RWPE2 (cell line): ENCODE measurements at regions not wholly inside any gene's neighbourhood (a gene's known extent, or its start where the extent isn't known, plus 50 kb on each side); places are given as distances from the start of the nearest gene placed in this dataset.

ENCODE experiments used
- ATAC-seq: fragments of 200-7000 bp; cut with Tn5 transposase; 3 replicates; pipeline ENCODE4 v1.9.1; 2021; ENCODE audit warnings: low read depth
- DNase-seq: peaks from one replicate; pipeline ENCODE4 v3.0.0-alpha.2; 2020; ENCODE audit warnings: low spot score
- H3K27ac ChIP-seq: fragments of 450-650 bp; 2 replicates; pipeline ENCODE4 v1.5.1; 2017; ENCODE audit warnings: mild to moderate bottlenecking; ENCODE audit not compliant: poor library complexity, severe bottlenecking
- H3K27me3 ChIP-seq: fragments of 250-450 bp; sonication (Bioruptor Pico); 2 replicates; pipeline ENCODE4 v1.5.1; 2021; ENCODE audit warnings: mild to moderate bottlenecking, moderate library complexity; ENCODE audit not compliant: insufficient read depth, poor library complexity, severe bottlenecking
- H3K36me3 ChIP-seq: fragments of 250-450 bp; sonication (Bioruptor Pico); 2 replicates; pipeline ENCODE4 v1.5.1; 2020; ENCODE audit warnings: low read depth, mild to moderate bottlenecking, moderate library complexity
- H3K4me1 ChIP-seq: fragments of 250-450 bp; sonication (Bioruptor Pico); 2 replicates; pipeline ENCODE4 v1.5.1; 2021; ENCODE audit warnings: mild to moderate bottlenecking, moderate library complexity; ENCODE audit not compliant: insufficient read depth, poor library complexity, severe bottlenecking
- H3K4me3 ChIP-seq: fragments of 250-450 bp; sonication (Bioruptor Pico); 2 replicates; pipeline ENCODE4 v1.5.1; 2021; ENCODE audit warnings: mild to moderate bottlenecking, moderate library complexity; ENCODE audit not compliant: severe bottlenecking
- H3K9me3 ChIP-seq: fragments of 250-450 bp; sonication (Bioruptor Pico); 2 replicates; pipeline ENCODE4 v1.5.1; 2021; ENCODE audit warnings: mild to moderate bottlenecking, moderate library complexity; ENCODE audit not compliant: severe bottlenecking
- CTCF ChIP-seq: fragments of 450-650 bp; IDR thresholded peaks from one replicate; pipeline ENCODE4 v1.5.1; 2017; ENCODE audit warnings: mild to moderate bottlenecking, moderate library complexity; ENCODE audit not compliant: poor library complexity, severe bottlenecking

- Histone ChIP-seq H3K27me3 (no peaks in the 10 kb centered on the region), H3K4me1 (no peaks in the 10 kb centered on the region), H3K36me3 (no peaks in the 10 kb centered on the region), H3K4me3 (no peak overlapping the region), H3K27ac (no peak overlapping the region), H3K9me3 (no peaks in the 10 kb centered on the region)
- no peak for DNase-seq
- ATAC-seq: no peak
- TF ChIP-seq CTCF: no peak
Observed at GRCh38 chr1:22287946-22288520, 145.1 kb upstream of the WNT4 start.

- no peak for ATAC-seq
Observed at GRCh38 chr1:22288593-22289241, 145.8 kb upstream of the WNT4 start.

GRCh38 chr1:22289307-22289995 lies 146.6 kb upstream of the WNT4 start:
- no peaks in the 10 kb centered on the region for H3K36me3 ChIP-seq
- H3K9me3 ChIP-seq: no peaks in the 10 kb centered on the region
- TF ChIP-seq CTCF: no peak
- no peak for ATAC-seq
- no peak for DNase-seq
- H3K4me3 ChIP-seq: no peak overlapping the region
- no peaks in the 10 kb centered on the region for H3K4me1 ChIP-seq
- H3K27me3 ChIP-seq: no peaks in the 10 kb centered on the region
- H3K27ac ChIP-seq: no peak overlapping the region

More at GRCh38 chr1:22288593-22289241, 145.8 kb upstream of the WNT4 start:
- Histone ChIP-seq H3K4me3 (no peak overlapping the region), H3K36me3 (no peaks in the 10 kb centered on the region), H3K4me1 (no peaks in the 10 kb centered on the region), H3K9me3 (no peaks in the 10 kb centered on the region), H3K27ac (no peak overlapping the region), H3K27me3 (no peaks in the 10 kb centered on the region)
- TF ChIP-seq CTCF: no peak
- no peak for DNase-seq

- DNase-seq (no peak), ATAC-seq (no peak)
- Histone ChIP-seq H3K4me3 (no peak overlapping the region), H3K36me3 (no peaks in the 10 kb centered on the region), H3K27me3 (no peaks in the 10 kb centered on the region), H3K27ac (no peak overlapping the region), H3K9me3 (no peaks in the 10 kb centered on the region), H3K4me1 (no peaks in the 10 kb centered on the region)
- no peak for TF ChIP-seq CTCF
Observed at GRCh38 chr1:22290157-22290556, 147.3 kb upstream of the WNT4 start.

GRCh38 chr1:22290611-22291010 lies 147.7 kb upstream of the WNT4 start:
- H3K9me3 ChIP-seq: no peaks in the 10 kb centered on the region
- H3K27ac ChIP-seq: no peak overlapping the region
- DNase-seq: no peak
- H3K4me1 ChIP-seq: no peaks in the 10 kb centered on the region
- H3K36me3 ChIP-seq: no peaks in the 10 kb centered on the region
- no peak for TF ChIP-seq CTCF
- no peak overlapping the region for H3K4me3 ChIP-seq
- ATAC-seq: no peak
- no peaks in the 10 kb centered on the region for H3K27me3 ChIP-seq
